ENCODE measurements at regions not wholly inside any gene's neighbourhood (a gene's known extent, or its start where the extent isn't known, plus 50 kb on each side); places are given as distances from the start of the nearest gene placed in this dataset.

DNA sequence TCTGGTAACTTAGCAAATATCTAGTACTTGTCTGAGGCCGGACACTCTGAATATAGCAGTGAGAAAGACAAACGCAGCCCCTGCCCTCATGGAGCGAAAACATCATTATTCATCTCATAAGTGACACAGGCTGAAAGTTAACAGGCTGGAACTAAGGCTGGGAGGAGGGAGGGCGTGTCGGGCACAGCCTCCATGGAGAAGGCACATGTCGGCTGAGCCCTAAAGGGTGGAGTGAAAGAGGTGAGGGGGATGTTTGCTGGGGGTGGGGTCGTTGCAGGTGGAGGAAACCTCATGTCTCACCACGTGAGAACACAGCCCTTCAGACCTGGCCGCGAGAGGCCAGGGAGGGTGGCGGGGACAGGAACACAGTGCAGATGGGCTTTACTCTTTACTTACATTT lies 108.8 kb upstream of the FOXC1 start:
- TF ChIP-seq TARDBP (IDR thresholded peaks at IDR 0.05): no peak
- no peak for TF ChIP-seq ELF4 (IDR thresholded peaks at IDR 0.05)
